IPS-18a (cell line): ENCODE measurements at regions not wholly inside any gene's neighbourhood (a gene's known extent, or its start where the extent isn't known, plus 50 kb on each side); places are given as distances from the start of the nearest gene placed in this dataset.

Experiments used
- H3K27ac ChIP-seq: one replicate; pipeline ENCODE4 v1.5.1; 2013; ENCODE audit warnings: low read length
- H3K27me3 ChIP-seq: one replicate; pipeline ENCODE4 v1.6.1; 2013; ENCODE audit warnings: mild to moderate bottlenecking, low read length; ENCODE audit not compliant: control insufficient read depth, insufficient read depth
- H3K36me3 ChIP-seq: one replicate; pipeline ENCODE4 v1.6.1; 2013; ENCODE audit warnings: low read depth, low read length; ENCODE audit not compliant: control insufficient read depth
- H3K4me1 ChIP-seq: one replicate; pipeline ENCODE4 v1.6.1; 2013; ENCODE audit warnings: low read depth, low read length; ENCODE audit not compliant: control insufficient read depth
- H3K4me3 ChIP-seq: one replicate; pipeline ENCODE4 v1.5.1; 2013; ENCODE audit warnings: low read length
- H3K9ac ChIP-seq: one replicate; pipeline ENCODE4 v1.6.1; 2013; ENCODE audit warnings: mild to moderate bottlenecking, low read length, moderate library complexity
- H3K9me3 ChIP-seq: one replicate; pipeline ENCODE4 v1.6.1; 2013; ENCODE audit warnings: low read depth, low read length; ENCODE audit not compliant: control insufficient read depth

DNA sequence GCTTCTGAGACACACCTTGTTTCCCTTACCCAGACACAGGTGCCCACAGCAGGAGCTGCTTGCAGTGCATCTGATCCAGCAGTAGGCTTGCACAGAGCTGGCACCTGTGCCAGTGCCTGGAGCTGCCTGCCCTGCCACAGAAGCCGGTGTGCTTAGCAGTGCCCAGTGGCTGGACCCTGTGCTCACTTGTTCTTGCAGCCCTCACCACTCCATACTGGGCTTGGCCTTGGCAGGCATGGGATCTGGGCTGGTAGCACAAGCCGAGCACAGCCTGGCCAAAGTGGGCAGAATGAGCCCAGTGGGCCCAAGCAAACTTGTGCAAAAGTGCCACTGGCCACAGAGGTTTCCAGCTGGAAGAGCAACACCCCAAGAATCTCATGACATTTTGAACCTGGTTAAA lies 1950.4 kb downstream of the SUCLG1 start:
- H3K4me3 ChIP-seq: no peak overlapping the region
- no peaks in the 10 kb centered on the region for H3K4me1 ChIP-seq
- H3K36me3 ChIP-seq: no peaks in the 10 kb centered on the region
- H3K9me3 ChIP-seq: no peaks in the 10 kb centered on the region
- H3K9ac ChIP-seq: no peak overlapping the region
- no peak overlapping the region for H3K27ac ChIP-seq
- H3K27me3 ChIP-seq: no peaks in the 10 kb centered on the region

DNA sequence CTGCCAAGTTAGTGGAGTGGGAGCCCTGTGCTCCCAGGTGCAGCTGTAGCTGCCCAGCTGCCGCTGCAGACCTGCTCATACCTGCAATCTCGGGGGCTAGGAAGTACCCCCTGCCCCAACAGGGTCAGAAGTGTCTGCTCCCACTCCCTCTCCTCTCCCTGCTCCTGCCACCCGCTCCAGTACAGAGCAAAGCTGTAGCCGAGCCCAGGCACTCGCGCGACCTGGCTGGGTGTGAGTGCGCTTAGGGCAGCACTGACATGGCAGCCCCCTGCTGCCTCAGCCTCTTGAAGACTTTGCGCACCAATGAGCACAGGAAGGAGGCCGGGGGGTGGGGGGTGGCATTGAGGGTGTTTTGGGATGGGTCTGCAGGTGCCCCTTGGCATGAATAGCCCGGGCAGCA lies 1951.4 kb downstream of the SUCLG1 start:
- Histone ChIP-seq H3K36me3 (no peaks in the 10 kb centered on the region), H3K4me3 (no peak overlapping the region), H3K4me1 (no peaks in the 10 kb centered on the region), H3K27me3 (no peaks in the 10 kb centered on the region), H3K9ac (no peak overlapping the region), H3K27ac (no peak overlapping the region), H3K9me3 (no peaks in the 10 kb centered on the region)

DNA sequence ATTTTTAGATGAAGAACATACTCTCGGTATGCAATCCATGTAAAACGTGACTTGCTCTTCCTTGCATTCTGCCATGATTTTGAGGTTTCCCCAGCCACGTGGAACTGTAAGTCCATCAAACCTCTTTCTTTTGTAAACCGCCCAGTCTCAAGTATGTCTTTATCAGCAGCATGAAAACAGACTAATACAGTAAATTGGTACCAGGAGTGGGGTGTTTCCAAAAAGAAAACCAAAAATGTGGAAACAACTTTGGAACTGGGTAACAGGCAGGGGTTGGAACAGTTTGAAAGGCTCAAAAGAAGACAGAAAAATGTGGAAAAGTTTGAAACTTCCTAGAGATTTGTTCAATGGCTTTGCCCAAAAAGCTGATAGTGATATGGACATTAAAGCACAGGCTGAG lies 1957.9 kb downstream of the SUCLG1 start:
- no peak overlapping the region for H3K4me3 ChIP-seq
- H3K27me3 ChIP-seq: no peaks in the 10 kb centered on the region
- H3K9ac ChIP-seq: no peak overlapping the region
- no peaks in the 10 kb centered on the region for H3K4me1 ChIP-seq
- H3K36me3 ChIP-seq: no peaks in the 10 kb centered on the region
- H3K9me3 ChIP-seq: peaks cover 11% of the 10 kb centered on the region
- no peak overlapping the region for H3K27ac ChIP-seq

DNA sequence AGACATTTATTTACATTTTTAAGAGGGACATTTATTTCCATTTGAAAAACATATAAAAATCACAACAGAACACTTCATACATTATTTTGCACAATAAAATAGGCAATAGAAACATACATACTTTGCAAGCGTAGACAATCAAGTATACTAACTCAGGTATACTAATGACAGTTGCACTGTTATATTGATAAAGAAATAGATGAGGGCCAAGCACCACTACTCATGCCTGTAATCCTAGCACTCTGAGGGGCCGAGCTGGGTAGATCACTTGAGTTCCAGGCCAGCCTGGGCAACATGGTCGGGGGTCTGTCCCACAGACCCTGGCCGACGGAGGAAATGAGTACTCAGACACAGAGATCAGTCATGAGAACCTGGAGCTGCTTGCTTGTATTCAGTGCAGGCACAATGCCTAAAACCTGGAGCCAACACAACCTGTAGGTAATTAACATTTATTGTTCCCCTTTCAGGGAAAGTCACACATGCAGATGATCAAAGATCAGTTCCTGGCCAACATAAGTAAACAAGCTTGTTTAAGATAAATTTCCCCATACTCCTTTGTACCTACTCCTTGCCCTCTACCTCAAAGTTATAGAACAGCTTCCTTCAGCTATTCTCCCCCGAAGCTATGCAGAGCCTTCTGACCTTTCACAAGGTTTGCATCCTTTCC lies 1960.2 kb downstream of the SUCLG1 start:
- Histone ChIP-seq H3K4me3 (no peak overlapping the region), H3K27me3 (no peaks in the 10 kb centered on the region), H3K9ac (no peak overlapping the region), H3K27ac (no peak overlapping the region), H3K36me3 (no peaks in the 10 kb centered on the region), H3K4me1 (no peaks in the 10 kb centered on the region), H3K9me3 (peaks cover 11% of the 10 kb centered on the region)

DNA sequence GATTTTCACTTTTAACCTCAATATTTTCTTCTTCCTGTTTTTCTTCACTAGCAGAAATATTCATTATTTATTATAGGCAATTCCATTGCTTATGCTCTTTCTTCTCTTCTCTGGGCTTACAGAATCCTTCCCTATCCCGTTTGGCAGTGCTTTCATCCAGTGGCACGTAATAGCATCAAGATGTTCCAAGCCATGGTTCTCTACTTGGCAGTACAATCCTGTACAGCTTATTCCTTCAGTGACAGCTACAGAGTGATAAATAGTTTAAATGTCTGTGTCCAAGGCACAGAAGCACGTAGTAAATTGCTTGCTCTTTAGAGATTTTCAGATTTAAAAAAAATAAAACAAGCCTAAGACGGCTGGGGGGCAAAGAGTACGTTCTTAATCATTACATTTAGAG lies 1964.3 kb downstream of the SUCLG1 start:
- no peak overlapping the region for H3K27ac ChIP-seq
- no peaks in the 10 kb centered on the region for H3K27me3 ChIP-seq
- H3K4me1 ChIP-seq: no peaks in the 10 kb centered on the region
- H3K9ac ChIP-seq: no peak overlapping the region
- no peaks in the 10 kb centered on the region for H3K36me3 ChIP-seq
- no peak overlapping the region for H3K4me3 ChIP-seq
- peaks cover 7% of the 10 kb centered on the region for H3K9me3 ChIP-seq

DNA sequence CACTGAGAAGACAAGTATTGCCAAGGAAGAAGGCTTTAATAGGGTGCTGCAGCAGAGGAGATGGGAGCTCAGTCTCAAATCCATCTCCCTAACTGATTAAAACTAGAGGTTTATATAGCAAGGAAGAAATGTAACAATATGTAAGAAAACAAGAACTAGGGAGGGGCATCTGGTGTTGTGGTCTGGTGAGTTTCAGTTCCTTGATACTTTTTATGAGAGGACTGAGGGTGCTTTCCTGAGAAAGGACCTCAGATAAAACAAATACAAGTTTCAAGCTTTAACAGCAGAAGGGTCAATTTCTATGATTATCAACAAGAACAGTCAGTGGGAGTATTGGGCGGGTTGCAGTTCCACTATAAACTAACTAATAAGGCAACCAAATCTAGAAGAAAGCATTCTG lies 1967.5 kb downstream of the SUCLG1 start:
- Histone ChIP-seq H3K4me1 (no peaks in the 10 kb centered on the region), H3K27me3 (no peaks in the 10 kb centered on the region), H3K36me3 (no peaks in the 10 kb centered on the region), H3K27ac (no peak overlapping the region), H3K9ac (no peak overlapping the region), H3K4me3 (no peak overlapping the region), H3K9me3 (peaks cover 7% of the 10 kb centered on the region)

DNA sequence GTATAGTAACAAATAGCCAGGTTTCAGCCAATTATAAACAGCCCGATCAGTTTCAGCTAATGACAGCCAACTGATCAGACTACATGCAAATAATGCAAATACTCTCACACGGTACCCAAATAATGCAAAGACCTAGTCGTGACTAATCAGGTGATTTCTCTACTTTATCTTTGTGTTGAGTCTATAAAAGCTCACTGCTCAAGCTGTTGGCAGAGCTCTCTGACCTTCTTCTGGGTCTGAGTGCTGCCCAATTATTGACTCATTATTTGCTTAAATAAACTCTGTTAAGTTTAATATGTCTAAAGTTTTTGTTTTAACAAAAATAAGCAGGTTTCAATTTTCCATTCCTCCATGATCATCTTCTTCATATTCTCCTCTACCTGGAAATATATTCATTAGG lies 1971.7 kb downstream of the SUCLG1 start:
- Histone ChIP-seq H3K36me3 (no peaks in the 10 kb centered on the region), H3K4me1 (no peaks in the 10 kb centered on the region), H3K9ac (no peak overlapping the region), H3K27me3 (no peaks in the 10 kb centered on the region), H3K27ac (no peak overlapping the region), H3K4me3 (no peak overlapping the region), H3K9me3 (peaks cover 7% of the 10 kb centered on the region)

DNA sequence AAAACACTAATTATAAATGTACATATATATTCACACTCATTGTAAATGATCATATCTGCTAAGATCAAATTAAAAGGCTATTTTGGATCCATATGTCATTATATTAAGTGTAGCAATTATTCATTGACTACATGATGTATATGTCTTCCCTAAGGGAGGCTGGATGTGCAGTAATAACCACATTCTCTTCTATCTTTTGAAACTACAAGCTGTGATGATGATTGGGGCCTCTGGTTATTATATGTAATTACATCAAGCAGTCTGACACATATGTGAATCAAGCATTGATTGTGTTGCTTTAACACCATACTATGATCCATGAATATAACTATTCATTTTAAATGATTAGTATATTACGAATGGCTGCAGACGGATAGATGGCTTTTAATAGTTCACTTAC lies 1973.4 kb downstream of the SUCLG1 start:
- H3K36me3 ChIP-seq: no peaks in the 10 kb centered on the region
- H3K27me3 ChIP-seq: no peaks in the 10 kb centered on the region
- H3K4me3 ChIP-seq: no peak overlapping the region
- H3K4me1 ChIP-seq: no peaks in the 10 kb centered on the region
- no peak overlapping the region for H3K27ac ChIP-seq
- H3K9me3 ChIP-seq: no peaks in the 10 kb centered on the region
- no peak overlapping the region for H3K9ac ChIP-seq

DNA sequence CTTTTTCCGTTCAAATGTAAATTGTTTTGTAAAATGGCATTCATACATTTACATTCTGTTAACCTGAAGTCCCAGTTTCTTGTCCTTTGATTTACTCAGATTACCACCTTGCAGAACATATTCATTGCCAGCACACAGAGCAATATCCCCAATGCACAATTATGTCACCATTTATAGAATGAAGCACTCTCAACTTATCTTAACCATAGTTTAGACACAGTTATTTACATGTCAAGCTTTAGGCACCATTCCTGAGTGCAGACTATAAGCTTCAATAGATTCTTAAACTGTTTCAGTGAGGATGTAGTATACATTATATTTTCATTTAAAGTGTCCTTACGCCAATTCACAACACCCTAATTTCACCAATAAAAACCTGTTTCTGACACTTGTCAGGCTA lies 1977.9 kb downstream of the SUCLG1 start:
- H3K36me3 ChIP-seq: no peaks in the 10 kb centered on the region
- H3K27ac ChIP-seq: no peak overlapping the region
- H3K4me1 ChIP-seq: no peaks in the 10 kb centered on the region

DNA sequence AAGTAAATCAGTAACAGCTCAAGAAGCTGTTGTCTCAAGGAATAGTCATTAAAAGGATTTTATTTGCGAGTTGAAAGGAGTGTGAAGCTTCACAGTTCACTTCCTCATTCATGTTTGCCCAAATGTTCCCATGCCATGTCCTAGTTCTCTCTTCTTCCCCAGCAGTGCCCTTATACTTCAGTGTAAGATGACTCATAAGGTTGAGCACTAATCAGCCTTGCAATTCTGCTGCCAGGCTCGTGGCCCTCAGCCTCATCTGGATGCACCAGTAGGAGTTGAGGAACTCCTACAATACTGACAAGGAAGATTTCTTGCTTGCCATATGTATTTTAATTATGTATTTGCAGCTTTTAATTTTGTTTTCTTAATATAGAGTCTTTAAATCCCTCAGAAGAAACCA lies 1980.4 kb downstream of the SUCLG1 start:
- H3K27me3 ChIP-seq: no peaks in the 10 kb centered on the region
- no peaks in the 10 kb centered on the region for H3K36me3 ChIP-seq
- H3K27ac ChIP-seq: no peak overlapping the region
- no peak overlapping the region for H3K4me3 ChIP-seq
- no peak overlapping the region for H3K9ac ChIP-seq
- H3K9me3 ChIP-seq: no peaks in the 10 kb centered on the region
- no peaks in the 10 kb centered on the region for H3K4me1 ChIP-seq

More for the DNA sequence above, 1977.9 kb downstream of the SUCLG1 start:
- Histone ChIP-seq H3K9me3 (no peaks in the 10 kb centered on the region), H3K27me3 (no peaks in the 10 kb centered on the region), H3K9ac (no peak overlapping the region), H3K4me3 (no peak overlapping the region)

DNA sequence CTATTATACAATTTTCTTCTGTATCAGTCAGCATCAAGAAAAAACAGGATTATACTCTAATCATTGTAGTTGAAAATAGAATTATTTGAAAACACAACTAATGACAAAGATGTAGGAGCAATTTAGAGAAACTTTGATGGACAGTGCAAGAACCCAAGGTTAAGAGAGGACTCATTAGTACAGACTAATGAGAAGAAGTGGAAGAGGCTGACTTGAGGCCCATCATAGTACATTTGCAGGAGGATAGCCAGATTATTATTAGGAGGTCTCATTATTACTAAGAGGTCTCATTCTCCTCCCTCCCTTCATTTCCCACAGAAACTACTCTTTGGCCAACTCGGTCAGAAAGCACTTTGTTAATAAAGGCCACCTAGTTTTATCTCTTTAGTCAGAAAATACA lies 1983.0 kb downstream of the SUCLG1 start:
- Histone ChIP-seq H3K9me3 (no peaks in the 10 kb centered on the region), H3K27ac (no peak overlapping the region), H3K9ac (no peak overlapping the region), H3K36me3 (no peaks in the 10 kb centered on the region), H3K4me3 (no peak overlapping the region), H3K4me1 (no peaks in the 10 kb centered on the region), H3K27me3 (no peaks in the 10 kb centered on the region)

DNA sequence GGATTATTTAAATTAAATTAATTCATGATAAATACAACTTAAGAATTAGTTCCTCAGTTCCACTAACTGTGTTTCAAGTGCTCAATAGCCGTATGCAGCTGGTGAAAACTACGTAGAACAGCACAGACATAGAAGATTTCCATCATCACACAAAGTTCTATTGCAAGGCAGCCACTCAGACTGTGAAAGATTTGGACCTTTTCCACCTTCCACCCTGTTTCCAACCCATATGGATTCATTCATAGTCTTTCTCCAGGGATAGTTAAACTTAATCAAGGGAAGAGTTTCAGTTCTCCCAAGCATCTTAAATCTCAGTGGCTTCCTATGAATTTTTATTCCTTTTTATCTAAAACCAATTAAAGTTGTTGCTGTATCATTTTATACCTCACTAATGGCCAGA lies 2030.8 kb downstream of the SUCLG1 start:
- Histone ChIP-seq H3K9ac (no peak overlapping the region), H3K27me3 (no peaks in the 10 kb centered on the region), H3K36me3 (no peaks in the 10 kb centered on the region), H3K4me3 (no peak overlapping the region), H3K27ac (no peak overlapping the region), H3K9me3 (no peaks in the 10 kb centered on the region), H3K4me1 (no peaks in the 10 kb centered on the region)
